K562 (cell line): ENCODE measurements at regions not wholly inside any gene's neighbourhood (a gene's known extent, or its start where the extent isn't known, plus 50 kb on each side); places are given as distances from the start of the nearest gene placed in this dataset.

Source experiments
- ATAC-seq: fragments of 200-7000 bp; cut with Tn5 transposase; 3 replicates; pipeline ENCODE4 v1.9.1; 2020; ENCODE audit warnings: moderate library complexity
- BruUV-seq: library from RNA; stranded (reverse); fragments of 400-500 nt; replicated peaks from 2 replicates; lab custom pipeline; 2021; lab: Mats Ljungman, UMichigan
- CTCF ChIA-PET: fragments of 300-600 bp; formaldehyde crosslinking; extraction: SDS; loops from one replicate; lab custom pipeline; 2021; ENCODE audit warnings: low intra/inter-chr PET ratio; lab: Yijun Ruan, JAX
- POLR2A ChIA-PET: fragments of 300-600, 350-650 bp; sonication (Branson Sonifier 250); formaldehyde crosslinking; extraction: SDS; loops from one replicate; lab custom pipeline; 2021; ENCODE audit warnings: antibody characterized with exemption, inconsistent platforms; lab: Yijun Ruan, JAX
- DNase-seq, 4 experiments: peaks; one replicate each; pipeline versions ENCODE4 v3.0.0 to v3.0.0-alpha.2; 2011 to 2018; ENCODE audit warnings: low spot score in 3 of 4, mixed read lengths in 3 of 4; ENCODE audit errors: extremely low read depth in 1 of 4
- FAIRE-seq: peaks from 2 replicates; lab custom pipeline; 2011; peaks lifted over from hg19 to GRCh38; lab: Jason Lieb, UNC
- H2AFZ ChIP-seq: 2 replicates; pipeline ENCODE4 v1.6.0; 2011; ENCODE audit warnings: low read depth, low read length, control low read depth, inconsistent platforms
- H3K27ac ChIP-seq: fragments of 200-600 bp; 3 replicates; pipeline ENCODE4 v1.8.0; 2011; ENCODE audit warnings: low read depth, mild to moderate bottlenecking, control low read depth, inconsistent platforms, low read length, moderate library complexity, mixed read lengths; ENCODE audit errors: extremely low read depth
- H3K27me3 ChIP-seq, 2 experiments: fragments of 300-600 bp in 1 of 2; 2 replicates in 1 of 2; 3 replicates in 1 of 2; pipeline versions ENCODE4 v1.6.0 to v1.8.0; 2011; ENCODE audit warnings: inconsistent platforms in 2 of 2, low read length in 2 of 2, mild to moderate bottlenecking in 1 of 2, mixed read lengths in 1 of 2, moderate library complexity in 1 of 2; ENCODE audit not compliant: control insufficient read depth in 2 of 2, insufficient read depth in 2 of 2
- H3K36me3 ChIP-seq: fragments of 300-600 bp; 3 replicates; pipeline ENCODE4 v1.8.0; 2011; ENCODE audit warnings: mild to moderate bottlenecking, low read length, inconsistent platforms; ENCODE audit not compliant: control insufficient read depth, insufficient read depth
- H3K4me1 ChIP-seq, 2 experiments: fragments of 200-600 bp in 1 of 2; replicated peaks in 1 of 2; 2 replicates in 1 of 2; 3 replicates in 1 of 2; pipeline versions ENCODE4 v1.5.1 to v1.8.0; 2011; ENCODE audit warnings: inconsistent platforms in 2 of 2, low read length in 2 of 2, mild to moderate bottlenecking in 1 of 2, mixed read lengths in 1 of 2, moderate library complexity in 1 of 2; ENCODE audit not compliant: control insufficient read depth in 2 of 2, insufficient read depth in 2 of 2
- H3K4me2 ChIP-seq: 2 replicates; pipeline ENCODE4 v1.6.1; 2011; ENCODE audit warnings: low read length, control low read depth, inconsistent platforms, mixed read lengths; ENCODE audit not compliant: insufficient read depth
- H3K4me3 ChIP-seq: fragments of 200-600 bp; sonication (generic), shearing (Covaris generic); 2 replicates; pipeline ENCODE4 v1.5.1; 2016; ENCODE audit warnings: control low read depth, inconsistent platforms
- H3K79me2 ChIP-seq: fragments of 200-600 bp; 3 replicates; pipeline ENCODE4 v1.8.0; 2011; ENCODE audit warnings: low read length, inconsistent platforms; ENCODE audit not compliant: control insufficient read depth, insufficient read depth
- H3K9ac ChIP-seq, 2 experiments: 2 replicates each; pipeline versions ENCODE4 v1.6.0 to v1.6.1; 2011; ENCODE audit warnings: low read depth in 2 of 2, low read length in 2 of 2, control low read depth in 1 of 2, inconsistent platforms in 1 of 2, mild to moderate bottlenecking in 1 of 2, mixed read lengths in 1 of 2; ENCODE audit not compliant: insufficient read depth in 1 of 2
- H3K9me1 ChIP-seq: one replicate; pipeline ENCODE4 v1.6.0; 2011; ENCODE audit warnings: inconsistent platforms, mild to moderate bottlenecking, low read length, moderate library complexity; ENCODE audit not compliant: control insufficient read depth, insufficient read depth
- H3K9me3 ChIP-seq: replicated peaks from 2 replicates; pipeline ENCODE4 v1.5.1; 2011; ENCODE audit warnings: low read depth, low read length, inconsistent platforms; ENCODE audit not compliant: control insufficient read depth, insufficient read depth
- H4K20me1 ChIP-seq: replicated peaks from 2 replicates; pipeline ENCODE4 v1.6.1; 2011; ENCODE audit warnings: low read length, inconsistent platforms, mixed read lengths; ENCODE audit not compliant: control insufficient read depth, insufficient read depth
- ARHGAP35 ChIP-seq: fragments of 450-650 bp; IDR thresholded peaks from 2 replicates; pipeline ENCODE4 v1.6.1; 2018; ENCODE audit not compliant: partially characterized antibody
- HDAC8 ChIP-seq: fragments of 450-650 bp; IDR thresholded peaks from 2 replicates; pipeline ENCODE4 v1.6.1; 2016; ENCODE audit warnings: mild to moderate bottlenecking, missing genetic modification characterization, moderate library complexity, missing compliant biosample characterization
- KAT8 ChIP-seq: fragments of 450-650 bp; IDR thresholded peaks from 2 replicates; pipeline ENCODE4 v1.6.1; 2016; ENCODE audit warnings: low read depth, mild to moderate bottlenecking
- RAD21 ChIP-seq, 2 experiments: fragments of 250-450 bp in 1 of 2; fragments of 450-650 bp in 1 of 2; sonication (Bioruptor Pico) in 1 of 2; formaldehyde crosslinking in 1 of 2; IDR thresholded peaks in 1 of 2; conservative IDR thresholded peaks in 1 of 2; 2 replicates each; pipeline versions ENCODE4 v1.4.0 to v1.8.0; 2020 to 2022; ENCODE audit warnings: mild to moderate bottlenecking in 2 of 2, moderate library complexity in 1 of 2
- SMC3 ChIP-seq: conservative IDR thresholded peaks from 2 replicates; pipeline ENCODE4 v1.6.1; 2011; ENCODE audit warnings: low read depth, low read length, improper control_type of control experiment; ENCODE audit not compliant: insufficient read depth
- TRIM24 ChIP-seq, 2 experiments: fragments of 450-650 bp; IDR thresholded peaks; 2 replicates each; pipeline ENCODE4 v1.6.1; 2016
- ZNF121 ChIP-seq: sonication (generic); formaldehyde crosslinking; conservative IDR thresholded peaks from 2 replicates; pipeline ENCODE4 v1.8.0; 2022; ENCODE audit warnings: missing genetic modification reagents
- WGBS: fragments of 100-300 bp; shearing (Covaris generic); methylation state at CpG from one replicate; pipeline ENCODE4 v1.1.6; 2016; ENCODE audit warnings: low coverage, mixed read lengths; ENCODE audit not compliant: insufficient coverage; ENCODE audit errors: missing lambda C conversion rate; 5-methylcytosine and 5-hydroxymethylcytosine counted together
- in situ Hi-C: fragments of 300-500 bp; cut with MboI; formaldehyde crosslinking; loops from 4 replicates; pipeline ENCODE4 v1.15.0; 2018; ENCODE audit warnings: inconsistent platforms, mixed read lengths
- intact Hi-C: fragments of 100-400 bp; cut with micrococcal nuclease; formaldehyde crosslinking; loops from 2 replicates; pipeline ENCODE4 v1.14.2; 2022
- TF ChIP-seq, protein P1 (sequence below): fragments of 450-650 bp; IDR thresholded peaks from 2 replicates; pipeline ENCODE4 v1.7.1; 2018; ENCODE audit warnings: mild to moderate bottlenecking, low read depth; ENCODE audit not compliant: partially characterized antibody
- TF ChIP-seq, protein P2 (sequence below): fragments of 450-650 bp; formaldehyde crosslinking; IDR thresholded peaks from 2 replicates; pipeline ENCODE4 v1.4.0; 2020; ENCODE audit warnings: mild to moderate bottlenecking, moderate library complexity
- TF ChIP-seq, protein P3 (sequence below): fragments of 250-450 bp; sonication (Bioruptor Pico); IDR thresholded peaks from 2 replicates; pipeline ENCODE4 v1.8.0; 2022; ENCODE audit warnings: inconsistent platforms

DNA sequence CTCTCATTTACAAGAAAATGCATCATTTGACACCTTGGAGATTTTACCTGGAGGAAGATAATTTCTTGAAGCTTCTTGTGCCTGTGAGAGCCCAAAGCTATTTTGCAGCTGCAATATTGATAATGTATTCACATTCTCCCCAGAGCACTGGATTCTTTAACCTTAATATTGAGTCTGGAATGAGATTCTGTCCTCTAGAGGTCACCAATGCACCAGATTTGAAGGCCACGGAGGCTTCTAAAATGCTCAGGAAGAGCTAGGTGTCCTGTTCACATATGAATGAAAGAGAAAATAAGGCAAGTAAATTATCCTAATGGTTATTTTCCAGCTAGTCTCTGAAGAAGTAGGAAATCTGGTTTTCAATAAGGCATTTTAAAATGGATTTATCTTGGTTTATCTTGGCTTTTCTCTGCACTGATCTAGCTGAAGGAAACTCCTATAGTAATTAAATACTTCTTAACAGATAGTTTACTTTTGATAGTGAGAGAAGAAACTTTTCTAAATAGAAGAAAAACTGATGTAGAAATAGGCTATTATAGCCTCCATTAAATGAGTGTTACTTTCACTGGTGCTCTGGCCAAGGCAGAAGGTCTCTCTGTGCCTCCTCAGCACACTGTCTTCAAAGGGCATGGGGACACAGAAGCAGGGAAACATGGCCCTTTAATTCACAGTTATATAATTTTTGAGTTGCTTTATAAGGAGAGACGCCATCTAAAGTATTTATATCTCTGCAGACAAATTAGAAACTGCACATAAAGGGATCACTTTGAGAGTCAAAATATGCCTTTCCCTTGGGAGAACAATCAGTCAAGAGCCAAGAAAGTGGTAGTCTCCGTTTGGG, 297.0 kb upstream of the ACTBL2 start:
- Histone ChIP-seq H3K4me1 (no peaks in the 10 kb centered on the region), H2AFZ (no peak overlapping the region), H3K9ac (no peak overlapping the region), H3K27ac (no peak overlapping the region), H3K9me3 (no peaks in the 10 kb centered on the region), H3K79me2 (no peaks in the 10 kb centered on the region), H4K20me1 (no peaks in the 10 kb centered on the region; the same call in 1 of the 2 replicates), H3K4me2 (no peak overlapping the region), H3K36me3 (no peaks in the 10 kb centered on the region), H3K4me3 (no peak overlapping the region), H3K27me3 (no peaks in the 10 kb centered on the region), H3K9me1 (no peaks in the 10 kb centered on the region)
- ATAC-seq (peak; percentile 73), FAIRE-seq (peak; percentile 78), DNase-seq (peak in 3 of 4 experiments; percentile 10 to 48 (median 11))
- ChIA-PET POLR2A (interaction anchor here (0.5 to 0.6 kb wide), 2 partner anchors 25 to 69 kb away, joined by 3 to 4 read pairs; no protein-coding TSS in a partner anchor), CTCF (interaction anchor here (0.8 to 1.7 kb wide), 2 partner anchors 681 to 683 kb away, joined by 4 to 12 read pairs; no protein-coding TSS in a partner anchor)
- WGBS, result 0% methylated on average over 3 of the region's 3 CpGs
- in situ Hi-C loops (loop anchor here (25.0 kb wide), 1 partner anchor 683 kb away; the partner anchor contains the start of gene PLK2), intact Hi-C loops (loop anchor here (1.0 to 10.0 kb wide), 4 partner anchors 125 to 683 kb away; no protein-coding TSS in a partner anchor)
- no TSS peak for BruUV-seq
- TF ChIP-seq SMC3 (peak; percentile 44; the same call in 1 of the 2 replicates), ARHGAP35 (no peak), TRIM24 (IDR thresholded peaks at IDR 0.05) (no peak), HDAC8 (no peak), ZNF121 (CRISPR knock-in tag) (no peak), KAT8 (no peak), RAD21 (CRISPR knock-in tag; conservative IDR thresholded peaks at IDR 0.05 in 1 of 2, IDR thresholded peaks at IDR 0.05 in 1 of 2) (peak; percentile 64 to 75)
- TF ChIP-seq, protein P1, sequence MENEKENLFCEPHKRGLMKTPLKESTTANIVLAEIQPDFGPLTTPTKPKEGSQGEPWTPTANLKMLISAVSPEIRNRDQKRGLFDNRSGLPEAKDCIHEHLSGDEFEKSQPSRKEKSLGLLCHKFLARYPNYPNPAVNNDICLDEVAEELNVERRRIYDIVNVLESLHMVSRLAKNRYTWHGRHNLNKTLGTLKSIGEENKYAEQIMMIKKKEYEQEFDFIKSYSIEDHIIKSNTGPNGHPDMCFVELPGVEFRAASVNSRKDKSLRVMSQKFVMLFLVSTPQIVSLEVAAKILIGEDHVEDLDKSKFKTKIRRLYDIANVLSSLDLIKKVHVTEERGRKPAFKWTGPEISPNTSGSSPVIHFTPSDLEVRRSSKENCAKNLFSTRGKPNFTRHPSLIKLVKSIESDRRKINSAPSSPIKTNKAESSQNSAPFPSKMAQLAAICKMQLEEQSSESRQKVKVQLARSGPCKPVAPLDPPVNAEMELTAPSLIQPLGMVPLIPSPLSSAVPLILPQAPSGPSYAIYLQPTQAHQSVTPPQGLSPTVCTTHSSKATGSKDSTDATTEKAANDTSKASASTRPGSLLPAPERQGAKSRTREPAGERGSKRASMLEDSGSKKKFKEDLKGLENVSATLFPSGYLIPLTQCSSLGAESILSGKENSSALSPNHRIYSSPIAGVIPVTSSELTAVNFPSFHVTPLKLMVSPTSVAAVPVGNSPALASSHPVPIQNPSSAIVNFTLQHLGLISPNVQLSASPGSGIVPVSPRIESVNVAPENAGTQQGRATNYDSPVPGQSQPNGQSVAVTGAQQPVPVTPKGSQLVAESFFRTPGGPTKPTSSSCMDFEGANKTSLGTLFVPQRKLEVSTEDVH, result no peak
- TF ChIP-seq, protein P2, sequence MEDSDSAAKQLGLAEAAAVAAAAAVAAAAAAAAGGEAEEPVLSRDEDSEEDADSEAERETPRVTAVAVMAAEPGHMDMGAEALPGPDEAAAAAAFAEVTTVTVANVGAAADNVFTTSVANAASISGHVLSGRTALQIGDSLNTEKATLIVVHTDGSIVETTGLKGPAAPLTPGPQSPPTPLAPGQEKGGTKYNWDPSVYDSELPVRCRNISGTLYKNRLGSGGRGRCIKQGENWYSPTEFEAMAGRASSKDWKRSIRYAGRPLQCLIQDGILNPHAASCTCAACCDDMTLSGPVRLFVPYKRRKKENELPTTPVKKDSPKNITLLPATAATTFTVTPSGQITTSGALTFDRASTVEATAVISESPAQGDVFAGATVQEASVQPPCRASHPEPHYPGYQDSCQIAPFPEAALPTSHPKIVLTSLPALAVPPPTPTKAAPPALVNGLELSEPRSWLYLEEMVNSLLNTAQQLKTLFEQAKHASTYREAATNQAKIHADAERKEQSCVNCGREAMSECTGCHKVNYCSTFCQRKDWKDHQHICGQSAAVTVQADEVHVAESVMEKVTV, result peak; percentile 41; the same call in 1 of the 2 replicates
- TF ChIP-seq, protein P3, sequence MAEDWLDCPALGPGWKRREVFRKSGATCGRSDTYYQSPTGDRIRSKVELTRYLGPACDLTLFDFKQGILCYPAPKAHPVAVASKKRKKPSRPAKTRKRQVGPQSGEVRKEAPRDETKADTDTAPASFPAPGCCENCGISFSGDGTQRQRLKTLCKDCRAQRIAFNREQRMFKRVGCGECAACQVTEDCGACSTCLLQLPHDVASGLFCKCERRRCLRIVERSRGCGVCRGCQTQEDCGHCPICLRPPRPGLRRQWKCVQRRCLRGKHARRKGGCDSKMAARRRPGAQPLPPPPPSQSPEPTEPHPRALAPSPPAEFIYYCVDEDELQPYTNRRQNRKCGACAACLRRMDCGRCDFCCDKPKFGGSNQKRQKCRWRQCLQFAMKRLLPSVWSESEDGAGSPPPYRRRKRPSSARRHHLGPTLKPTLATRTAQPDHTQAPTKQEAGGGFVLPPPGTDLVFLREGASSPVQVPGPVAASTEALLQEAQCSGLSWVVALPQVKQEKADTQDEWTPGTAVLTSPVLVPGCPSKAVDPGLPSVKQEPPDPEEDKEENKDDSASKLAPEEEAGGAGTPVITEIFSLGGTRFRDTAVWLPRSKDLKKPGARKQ (CRISPR knock-in tag), result no peak
